Mesenchymal stem cell (in vitro differentiated cells and primary cell): ENCODE measurements at regions not wholly inside any gene's neighbourhood (a gene's known extent, or its start where the extent isn't known, plus 50 kb on each side); places are given as distances from the start of the nearest gene placed in this dataset.

Experiments used
- DNase-seq: peaks from one replicate; pipeline ENCODE4 v3.0.0-alpha.2; 2013
- H2AFZ ChIP-seq: one replicate; pipeline ENCODE4 v1.6.1; 2013; ENCODE audit warnings: low read depth, mild to moderate bottlenecking, control low read depth, inconsistent platforms, low read length, moderate library complexity
- H2AK5ac ChIP-seq: 2 replicates; pipeline ENCODE4 v1.6.1; 2013; ENCODE audit warnings: low read length, moderate library complexity, mild to moderate bottlenecking, inconsistent platforms; ENCODE audit not compliant: severe bottlenecking
- H2BK120ac ChIP-seq: one replicate; pipeline ENCODE4 v1.6.1; 2013; ENCODE audit warnings: low read depth, mild to moderate bottlenecking, inconsistent platforms, low read length, moderate library complexity
- H2BK12ac ChIP-seq, 2 experiments: one replicate each; pipeline ENCODE4 v1.6.1; 2013; ENCODE audit warnings: inconsistent platforms in 2 of 2, low read length in 2 of 2, mild to moderate bottlenecking in 2 of 2, moderate library complexity in 2 of 2, control low read depth in 1 of 2
- H2BK15ac ChIP-seq: one replicate; pipeline ENCODE4 v1.6.1; 2013; ENCODE audit warnings: mild to moderate bottlenecking, low read depth, inconsistent platforms; ENCODE audit not compliant: poor library complexity, severe bottlenecking
- H2BK5ac ChIP-seq: 2 replicates; pipeline ENCODE4 v1.6.1; 2013; ENCODE audit warnings: low read depth, mild to moderate bottlenecking, low read length, control low read depth, inconsistent platforms; ENCODE audit not compliant: poor library complexity, severe bottlenecking
- H3K14ac ChIP-seq, 2 experiments: one replicate each; pipeline ENCODE4 v1.6.1; 2013; ENCODE audit warnings: inconsistent platforms in 2 of 2, low read length in 2 of 2, control low read depth in 1 of 2, mild to moderate bottlenecking in 1 of 2, moderate library complexity in 1 of 2
- H3K18ac ChIP-seq, 2 experiments: one replicate each; pipeline ENCODE4 v1.6.1; 2013; ENCODE audit warnings: inconsistent platforms in 2 of 2, low read length in 2 of 2, control low read depth in 1 of 2, low read depth in 1 of 2, mild to moderate bottlenecking in 1 of 2
- H3K23ac ChIP-seq, 2 experiments: one replicate each; pipeline ENCODE4 v1.6.1; 2013; ENCODE audit warnings: inconsistent platforms in 2 of 2, low read length in 2 of 2, mild to moderate bottlenecking in 2 of 2, moderate library complexity in 2 of 2, control low read depth in 1 of 2
- H3K27ac ChIP-seq: 2 replicates; pipeline ENCODE4 v1.5.1; 2013; ENCODE audit warnings: mild to moderate bottlenecking, moderate library complexity, low read length, control low read depth, inconsistent platforms; ENCODE audit not compliant: poor library complexity, severe bottlenecking
- H3K27me3 ChIP-seq, 2 experiments: 2 replicates each; pipeline versions ENCODE4 v1.6.1 to v1.7.0; 2013; ENCODE audit warnings: low read length in 2 of 2, mild to moderate bottlenecking in 2 of 2, moderate library complexity in 2 of 2, control low read depth in 1 of 2, inconsistent platforms in 1 of 2; ENCODE audit not compliant: control insufficient read depth in 1 of 2, insufficient read depth in 1 of 2
- H3K36me3 ChIP-seq, 2 experiments: 2 replicates each; pipeline versions ENCODE4 v1.6.1 to v1.7.0; 2013; ENCODE audit warnings: low read length in 2 of 2, control low read depth in 1 of 2, inconsistent platforms in 1 of 2, low read depth in 1 of 2, mild to moderate bottlenecking in 1 of 2; ENCODE audit not compliant: insufficient read depth in 2 of 2, control insufficient read depth in 1 of 2
- H3K4ac ChIP-seq, 2 experiments: one replicate each; pipeline ENCODE4 v1.6.1; 2013; ENCODE audit warnings: inconsistent platforms in 2 of 2, low read length in 2 of 2, mild to moderate bottlenecking in 2 of 2, moderate library complexity in 2 of 2, control low read depth in 1 of 2, low read depth in 1 of 2
- H3K4me1 ChIP-seq: 2 replicates; pipeline ENCODE4 v1.6.1; 2013; ENCODE audit warnings: low read depth, low read length, control low read depth; ENCODE audit not compliant: control insufficient read depth, insufficient read depth
- H3K4me2 ChIP-seq: 2 replicates; pipeline ENCODE4 v1.6.1; 2013; ENCODE audit warnings: low read length, mild to moderate bottlenecking, inconsistent platforms; ENCODE audit not compliant: poor library complexity, severe bottlenecking
- H3K4me3 ChIP-seq, 2 experiments: 2 replicates each; pipeline versions ENCODE4 v1.5.1 to v1.7.0; 2013; ENCODE audit warnings: low read length in 2 of 2, mild to moderate bottlenecking in 2 of 2, control low read depth in 1 of 2, low read depth in 1 of 2; ENCODE audit not compliant: insufficient read depth in 1 of 2
- H3K79me1 ChIP-seq: replicated peaks from 2 replicates; pipeline ENCODE4 v1.6.1; 2013; ENCODE audit warnings: mild to moderate bottlenecking, control low read depth, low read length, inconsistent platforms; ENCODE audit not compliant: poor library complexity, severe bottlenecking
- H3K9ac ChIP-seq: 2 replicates; pipeline ENCODE4 v1.7.0; 2013; ENCODE audit warnings: mild to moderate bottlenecking, low read length, moderate library complexity
- H3K9me3 ChIP-seq: 2 replicates; pipeline ENCODE4 v1.7.0; 2013; ENCODE audit warnings: mild to moderate bottlenecking, low read length; ENCODE audit not compliant: control insufficient read depth
- H4K8ac ChIP-seq: one replicate; pipeline ENCODE4 v1.6.1; 2013; ENCODE audit warnings: inconsistent platforms, mild to moderate bottlenecking, low read length, moderate library complexity
- H4K91ac ChIP-seq: one replicate; pipeline ENCODE4 v1.6.1; 2013; ENCODE audit warnings: mild to moderate bottlenecking, low read length, inconsistent platforms
- WGBS: methylation state at CpG from one replicate; pipeline ENCODE4 v1.1.7; 2013; ENCODE audit warnings: mixed read lengths; 5-methylcytosine and 5-hydroxymethylcytosine counted together

DNA sequence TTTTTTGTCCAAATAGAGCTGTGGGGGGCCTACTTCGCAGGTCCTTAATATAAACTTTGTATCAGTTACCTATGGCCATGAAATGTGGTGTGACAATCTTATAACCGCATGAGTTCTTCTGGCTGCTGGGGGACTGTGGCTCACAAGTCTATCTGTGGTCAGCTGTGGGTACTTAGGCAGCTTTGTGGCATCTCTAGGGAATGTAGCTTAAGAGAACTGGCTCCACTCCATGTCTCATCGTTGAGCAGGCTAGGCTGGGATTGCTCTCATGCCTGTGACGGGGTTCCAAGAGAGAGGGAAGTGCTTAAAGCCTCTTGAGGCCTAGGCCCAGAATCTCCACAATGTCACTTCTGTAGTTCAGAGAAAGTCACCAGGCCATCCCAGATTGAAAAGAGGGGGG, 140.5 kb downstream of the BTBD3 start:
- no peak overlapping the region for H3K23ac ChIP-seq
- no peaks in the 10 kb centered on the region for H3K79me1 ChIP-seq
- H2BK12ac ChIP-seq, result no peak overlapping the region
- H4K91ac ChIP-seq, result no peak overlapping the region
- H3K4me1 ChIP-seq, result peaks cover 3% of the 10 kb centered on the region
- no peak overlapping the region for H2BK120ac ChIP-seq
- H3K18ac ChIP-seq, result no peak overlapping the region
- no peak overlapping the region for H2BK15ac ChIP-seq
- no peak overlapping the region for H2AK5ac ChIP-seq
- no peak overlapping the region for H3K4me3 ChIP-seq
- 74% methylated on average over 4 of the region's 4 CpGs for WGBS
- H3K9me3 ChIP-seq, result no peaks in the 10 kb centered on the region
- H3K36me3 ChIP-seq, result no peaks in the 10 kb centered on the region
- H3K27ac ChIP-seq, result no peak overlapping the region
- no peak overlapping the region for H3K4me2 ChIP-seq
- no peaks in the 10 kb centered on the region for H3K27me3 ChIP-seq
- no peak overlapping the region for H3K9ac ChIP-seq
- peak; percentile 22 for DNase-seq
- H2AFZ ChIP-seq, result no peak overlapping the region
- no peak overlapping the region for H2BK5ac ChIP-seq
- no peak overlapping the region for H4K8ac ChIP-seq
- no peak overlapping the region for H3K14ac ChIP-seq
- H3K4ac ChIP-seq, result no peak overlapping the region

DNA sequence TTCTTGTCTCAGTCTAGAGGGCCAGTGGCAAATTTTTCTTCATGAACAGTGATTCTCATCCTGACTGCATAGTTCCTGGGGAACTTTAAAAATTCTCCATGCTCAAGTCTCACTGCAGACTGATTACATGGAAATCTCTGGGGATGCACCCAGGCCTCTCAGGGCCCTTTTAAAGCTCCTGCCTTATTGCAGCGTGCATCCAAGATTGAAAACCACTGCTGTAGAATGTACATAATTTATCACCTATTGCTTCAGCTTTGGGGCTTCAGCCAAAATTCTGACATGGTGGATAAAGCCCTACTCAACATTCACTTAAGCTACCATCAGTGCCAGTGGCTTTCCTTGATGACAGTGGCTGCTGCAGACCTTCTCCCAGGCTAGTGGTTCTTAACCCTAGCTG, 143.8 kb downstream of the BTBD3 start:
- Histone ChIP-seq H3K79me1 (no peaks in the 10 kb centered on the region), H3K4me1 (no peaks in the 10 kb centered on the region), H3K14ac (no peak overlapping the region), H3K36me3 (no peaks in the 10 kb centered on the region), H2BK5ac (no peak overlapping the region), H4K8ac (no peak overlapping the region), H3K4me3 (no peak overlapping the region), H3K27me3 (no peaks in the 10 kb centered on the region), H2AK5ac (no peak overlapping the region), H2BK120ac (no peak overlapping the region), H3K27ac (no peak overlapping the region), H2BK15ac (no peak overlapping the region), H3K4me2 (no peak overlapping the region), H2AFZ (no peak overlapping the region), H3K9ac (no peak overlapping the region), H3K9me3 (peaks cover 4% of the 10 kb centered on the region), H3K18ac (no peak overlapping the region), H4K91ac (no peak overlapping the region), H3K23ac (no peak overlapping the region), H3K4ac (no peak overlapping the region), H2BK12ac (no peak overlapping the region)
- 63% methylated on average over 1 of the region's 1 CpG for WGBS
- DNase-seq, result no peak

DNA sequence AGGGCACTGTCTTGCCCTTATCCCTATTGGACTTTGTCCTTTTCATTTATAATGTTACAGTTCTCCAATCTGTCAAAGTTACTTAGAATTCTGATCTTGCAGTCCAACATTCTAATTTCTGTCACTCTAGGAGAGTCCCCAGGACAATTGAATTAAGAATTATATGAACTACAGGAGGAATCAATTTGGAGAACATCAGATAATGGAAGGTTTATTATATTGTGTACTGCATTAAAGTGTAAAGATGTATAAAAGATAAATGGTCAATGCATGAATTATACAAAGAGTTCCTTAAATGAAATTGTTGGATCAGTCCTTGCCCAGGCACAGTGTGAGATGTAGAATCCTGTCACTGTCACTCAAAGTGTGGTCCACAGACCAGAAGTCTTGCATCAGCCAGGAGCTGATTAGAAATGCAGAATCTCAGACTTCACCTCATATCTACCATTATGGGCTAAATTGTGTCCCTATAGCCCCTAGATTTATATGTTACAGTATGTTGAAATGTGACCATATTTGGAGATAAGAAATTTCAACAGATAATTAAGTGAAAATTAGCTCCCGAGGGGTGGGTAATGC, 145.5 kb downstream of the BTBD3 start:
- Histone ChIP-seq H2BK120ac (no peak overlapping the region), H4K8ac (no peak overlapping the region), H3K36me3 (no peaks in the 10 kb centered on the region), H3K4me1 (no peaks in the 10 kb centered on the region), H2BK5ac (no peak overlapping the region), H3K4ac (no peak overlapping the region), H3K4me2 (no peak overlapping the region), H3K9me3 (peaks cover 4% of the 10 kb centered on the region), H3K27me3 (no peaks in the 10 kb centered on the region), H2BK15ac (no peak overlapping the region), H3K9ac (no peak overlapping the region), H3K27ac (no peak overlapping the region), H3K4me3 (no peak overlapping the region), H3K79me1 (no peaks in the 10 kb centered on the region), H4K91ac (no peak overlapping the region), H3K23ac (no peak overlapping the region), H2BK12ac (no peak overlapping the region), H2AFZ (no peak overlapping the region), H3K14ac (no peak overlapping the region), H3K18ac (no peak overlapping the region), H2AK5ac (no peak overlapping the region)
- WGBS, result 92% methylated on average over 1 of the region's 1 CpG
- no peak for DNase-seq

DNA sequence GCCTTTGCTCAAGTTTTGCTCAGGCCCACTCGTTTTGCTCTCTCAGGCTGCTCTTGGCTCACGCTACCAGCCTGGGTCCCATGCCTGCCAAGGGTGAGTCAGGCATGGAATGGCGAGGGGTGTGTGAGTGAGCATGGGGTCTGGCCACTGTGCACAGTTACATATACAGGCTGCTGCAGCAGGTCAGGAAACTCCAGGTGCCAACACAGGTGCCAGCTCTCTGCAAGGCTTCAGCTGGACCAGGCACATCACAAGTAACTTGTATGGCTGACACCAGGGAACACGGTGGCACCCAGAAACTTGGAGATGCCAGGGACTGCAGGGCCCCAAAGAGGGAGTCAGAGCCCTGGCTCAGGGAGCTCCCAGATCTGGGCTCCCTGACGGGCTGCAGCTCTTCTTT, 146.8 kb downstream of the BTBD3 start:
- no peak overlapping the region for H2AFZ ChIP-seq
- H3K4me3 ChIP-seq, result no peak overlapping the region
- H2AK5ac ChIP-seq, result no peak overlapping the region
- H3K4ac ChIP-seq, result no peak overlapping the region
- H2BK5ac ChIP-seq, result no peak overlapping the region
- no peaks in the 10 kb centered on the region for H3K4me1 ChIP-seq
- H3K27me3 ChIP-seq, result no peaks in the 10 kb centered on the region
- no peak overlapping the region for H3K9ac ChIP-seq
- peak overlapping the region in 1 of 2 experiments; percentile 38 for H3K14ac ChIP-seq
- no peak overlapping the region for H3K4me2 ChIP-seq
- H2BK12ac ChIP-seq, result no peak overlapping the region
- no peaks in the 10 kb centered on the region for H3K79me1 ChIP-seq
- DNase-seq, result no peak
- no peak overlapping the region for H2BK120ac ChIP-seq
- H3K9me3 ChIP-seq, result peaks cover 4% of the 10 kb centered on the region
- H2BK15ac ChIP-seq, result no peak overlapping the region
- no peak overlapping the region for H4K8ac ChIP-seq
- no peak overlapping the region for H4K91ac ChIP-seq
- no peaks in the 10 kb centered on the region for H3K36me3 ChIP-seq
- WGBS, result 85% methylated on average over 5 of the region's 5 CpGs
- no peak overlapping the region for H3K23ac ChIP-seq
- no peak overlapping the region for H3K27ac ChIP-seq
- no peak overlapping the region for H3K18ac ChIP-seq
